ENCODE measurements at regions not wholly inside any gene's neighbourhood (a gene's known extent, or its start where the extent isn't known, plus 50 kb on each side); places are given as distances from the start of the nearest gene placed in this dataset.

DNA sequence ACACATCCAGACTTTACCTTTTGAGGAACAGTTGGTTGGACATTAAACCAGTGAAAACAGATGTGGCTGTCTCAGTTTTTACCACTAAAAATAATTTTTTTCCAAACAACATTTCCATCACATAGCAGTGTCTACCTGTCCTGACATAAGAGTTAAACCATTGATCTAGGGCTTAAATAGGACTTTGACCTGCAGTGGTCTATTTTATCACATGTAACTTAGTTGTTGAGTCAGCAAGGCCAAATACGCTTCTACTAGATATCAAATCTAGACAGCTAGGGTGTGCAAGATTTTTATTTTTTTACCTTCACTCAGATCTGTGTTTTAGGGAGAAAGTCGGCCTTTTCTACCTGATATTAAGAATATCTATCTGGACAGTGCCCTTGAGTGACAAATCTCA, 88.8 kb upstream of the ZFP64 start:
- Mint-ChIP-seq H3K27me3 (ENCODE audit: low read depth) (no peaks in the 10 kb centered on the region), H3K4me3 (no peak overlapping the region), H3K36me3 (no peaks in the 10 kb centered on the region), H3K27ac (no peak overlapping the region), H3K9me3 (no peaks in the 10 kb centered on the region), H3K4me1 (peaks cover 4% of the 10 kb centered on the region; the same call in 1 of the 2 replicates)
- no peak for ATAC-seq
- CTCF ChIA-PET, result no interaction called here
- POLR2A ChIA-PET, result no interaction called here
- DNase-seq (ENCODE audit: low spot score), result no peak
- TF ChIP-seq, protein P1, sequence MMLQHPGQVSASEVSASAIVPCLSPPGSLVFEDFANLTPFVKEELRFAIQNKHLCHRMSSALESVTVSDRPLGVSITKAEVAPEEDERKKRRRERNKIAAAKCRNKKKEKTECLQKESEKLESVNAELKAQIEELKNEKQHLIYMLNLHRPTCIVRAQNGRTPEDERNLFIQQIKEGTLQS (CRISPR knock-in tag; conservative IDR thresholded peaks at IDR 0.05), result no peak

DNA sequence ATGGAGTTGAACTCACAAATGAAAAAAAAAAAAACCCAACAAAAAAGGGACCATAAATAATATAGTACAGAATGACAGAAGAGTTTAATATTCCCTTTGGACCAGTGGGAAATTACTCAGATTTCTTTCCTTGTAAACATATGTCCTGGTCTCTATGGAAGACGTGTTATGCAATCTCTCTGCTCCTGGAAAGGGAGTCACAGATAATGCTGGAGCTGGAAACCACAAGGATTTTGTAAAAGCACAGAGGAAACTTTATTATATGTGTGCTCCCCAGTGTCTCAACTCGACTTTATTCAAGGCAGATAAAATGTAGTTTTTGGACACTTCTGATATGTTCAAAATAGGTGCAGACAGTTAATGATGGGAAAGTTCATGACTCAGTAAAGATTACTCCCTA, 88.1 kb upstream of the ZFP64 start:
- Mint-ChIP-seq H3K4me3 (no peak overlapping the region), H3K27me3 (ENCODE audit: low read depth) (no peaks in the 10 kb centered on the region), H3K27ac (no peak overlapping the region), H3K4me1 (peaks cover 7% of the 10 kb centered on the region; the same call in 1 of the 2 replicates), H3K36me3 (no peaks in the 10 kb centered on the region), H3K9me3 (no peaks in the 10 kb centered on the region)
- POLR2A ChIA-PET, result no interaction called here
- CTCF ChIA-PET, result no interaction called here
- ATAC-seq, result no peak
- no peak for DNase-seq (ENCODE audit: low spot score)
- TF ChIP-seq TEAD4 (CRISPR knock-in tag; IDR thresholded peaks at IDR 0.05), result no peak
- no peak for TF ChIP-seq GRHL2 (CRISPR knock-in tag; IDR thresholded peaks at IDR 0.05; ENCODE audit: insufficient replicate concordance, severe bottlenecking)
- TF ChIP-seq RORB (CRISPR knock-in tag; IDR thresholded peaks at IDR 0.05), result no peak
- no peak for TF ChIP-seq FOXK1 (CRISPR knock-in tag; IDR thresholded peaks at IDR 0.05)
- TF ChIP-seq TP53 (CRISPR knock-in tag; IDR thresholded peaks at IDR 0.05), result no peak
- TF ChIP-seq GABPB1 (CRISPR knock-in tag; IDR thresholded peaks at IDR 0.05), result no peak
- TF ChIP-seq PRRX2 (CRISPR knock-in tag; IDR thresholded peaks at IDR 0.05), result no peak

DNA sequence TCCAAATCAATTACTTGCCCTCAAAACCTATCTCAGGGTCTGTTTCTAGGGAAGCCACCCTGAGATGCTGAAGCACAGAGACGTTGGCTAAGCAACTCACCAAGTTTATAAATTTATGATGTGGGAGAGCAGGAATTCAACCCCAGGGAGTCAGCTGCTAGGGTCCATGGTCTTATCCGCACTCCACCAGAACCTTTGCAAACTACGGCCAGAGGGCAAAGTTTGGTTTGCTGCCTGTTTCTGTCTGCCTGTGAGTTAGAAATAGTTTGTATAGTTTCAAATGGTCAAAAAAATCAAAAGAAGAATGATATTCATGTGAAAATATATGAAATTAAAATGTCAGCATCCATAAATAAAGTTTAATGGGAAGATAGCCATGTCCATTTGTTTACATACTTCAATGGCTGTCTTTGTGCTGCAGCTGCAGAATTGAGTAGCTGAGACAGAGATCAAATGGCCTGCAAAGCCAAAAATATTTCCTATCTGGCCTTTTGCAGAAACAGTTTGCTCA, 83.7 kb upstream of the ZFP64 start:
- Mint-ChIP-seq H3K27me3 (ENCODE audit: low read depth) (no peaks in the 10 kb centered on the region), H3K4me3 (no peak overlapping the region), H3K4me1 (peaks cover 7% of the 10 kb centered on the region; the same call in 1 of the 2 replicates), H3K27ac (no peak overlapping the region), H3K36me3 (no peaks in the 10 kb centered on the region), H3K9me3 (no peaks in the 10 kb centered on the region)
- no peak for DNase-seq (ENCODE audit: low spot score)
- ChIA-PET CTCF (interaction anchor here (1.7 kb wide), 1 partner anchor 38 kb away, joined by 13 read pairs; no protein-coding TSS in a partner anchor), POLR2A (no interaction called here)
- no peak for ATAC-seq
- TF ChIP-seq, protein P2, sequence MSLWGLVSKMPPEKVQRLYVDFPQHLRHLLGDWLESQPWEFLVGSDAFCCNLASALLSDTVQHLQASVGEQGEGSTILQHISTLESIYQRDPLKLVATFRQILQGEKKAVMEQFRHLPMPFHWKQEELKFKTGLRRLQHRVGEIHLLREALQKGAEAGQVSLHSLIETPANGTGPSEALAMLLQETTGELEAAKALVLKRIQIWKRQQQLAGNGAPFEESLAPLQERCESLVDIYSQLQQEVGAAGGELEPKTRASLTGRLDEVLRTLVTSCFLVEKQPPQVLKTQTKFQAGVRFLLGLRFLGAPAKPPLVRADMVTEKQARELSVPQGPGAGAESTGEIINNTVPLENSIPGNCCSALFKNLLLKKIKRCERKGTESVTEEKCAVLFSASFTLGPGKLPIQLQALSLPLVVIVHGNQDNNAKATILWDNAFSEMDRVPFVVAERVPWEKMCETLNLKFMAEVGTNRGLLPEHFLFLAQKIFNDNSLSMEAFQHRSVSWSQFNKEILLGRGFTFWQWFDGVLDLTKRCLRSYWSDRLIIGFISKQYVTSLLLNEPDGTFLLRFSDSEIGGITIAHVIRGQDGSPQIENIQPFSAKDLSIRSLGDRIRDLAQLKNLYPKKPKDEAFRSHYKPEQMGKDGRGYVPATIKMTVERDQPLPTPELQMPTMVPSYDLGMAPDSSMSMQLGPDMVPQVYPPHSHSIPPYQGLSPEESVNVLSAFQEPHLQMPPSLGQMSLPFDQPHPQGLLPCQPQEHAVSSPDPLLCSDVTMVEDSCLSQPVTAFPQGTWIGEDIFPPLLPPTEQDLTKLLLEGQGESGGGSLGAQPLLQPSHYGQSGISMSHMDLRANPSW (CRISPR knock-in tag; conservative IDR thresholded peaks at IDR 0.05; ENCODE audit: low read depth), result no peak
- TF ChIP-seq, protein P3, sequence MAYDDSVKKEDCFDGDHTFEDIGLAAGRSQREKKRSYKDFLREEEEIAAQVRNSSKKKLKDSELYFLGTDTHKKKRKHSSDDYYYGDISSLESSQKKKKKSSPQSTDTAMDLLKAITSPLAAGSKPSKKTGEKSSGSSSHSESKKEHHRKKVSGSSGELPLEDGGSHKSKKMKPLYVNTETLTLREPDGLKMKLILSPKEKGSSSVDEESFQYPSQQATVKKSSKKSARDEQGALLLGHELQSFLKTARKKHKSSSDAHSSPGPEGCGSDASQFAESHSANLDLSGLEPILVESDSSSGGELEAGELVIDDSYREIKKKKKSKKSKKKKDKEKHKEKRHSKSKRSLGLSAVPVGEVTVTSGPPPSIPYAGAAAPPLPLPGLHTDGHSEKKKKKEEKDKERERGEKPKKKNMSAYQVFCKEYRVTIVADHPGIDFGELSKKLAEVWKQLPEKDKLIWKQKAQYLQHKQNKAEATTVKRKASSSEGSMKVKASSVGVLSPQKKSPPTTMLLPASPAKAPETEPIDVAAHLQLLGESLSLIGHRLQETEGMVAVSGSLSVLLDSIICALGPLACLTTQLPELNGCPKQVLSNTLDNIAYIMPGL (CRISPR knock-in tag; IDR thresholded peaks at IDR 0.05), result no peak
- TF ChIP-seq, protein P4, sequence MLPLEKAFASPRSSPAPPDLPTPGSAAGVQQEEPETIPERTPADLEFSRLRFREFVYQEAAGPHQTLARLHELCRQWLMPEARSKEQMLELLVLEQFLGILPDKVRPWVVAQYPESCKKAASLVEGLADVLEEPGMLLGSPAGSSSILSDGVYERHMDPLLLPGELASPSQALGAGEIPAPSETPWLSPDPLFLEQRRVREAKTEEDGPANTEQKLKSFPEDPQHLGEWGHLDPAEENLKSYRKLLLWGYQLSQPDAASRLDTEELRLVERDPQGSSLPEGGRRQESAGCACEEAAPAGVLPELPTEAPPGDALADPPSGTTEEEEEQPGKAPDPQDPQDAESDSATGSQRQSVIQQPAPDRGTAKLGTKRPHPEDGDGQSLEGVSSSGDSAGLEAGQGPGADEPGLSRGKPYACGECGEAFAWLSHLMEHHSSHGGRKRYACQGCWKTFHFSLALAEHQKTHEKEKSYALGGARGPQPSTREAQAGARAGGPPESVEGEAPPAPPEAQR (CRISPR knock-in tag; IDR thresholded peaks at IDR 0.05), result no peak
- TF ChIP-seq TEAD1 (CRISPR knock-in tag; IDR thresholded peaks at IDR 0.05) (no peak), ZBTB21 (CRISPR knock-in tag; IDR thresholded peaks at IDR 0.05; ENCODE audit: borderline replicate concordance) (no peak), GABPB1 (CRISPR knock-in tag; IDR thresholded peaks at IDR 0.05) (no peak), ZNF416 (CRISPR knock-in tag; IDR thresholded peaks at IDR 0.05) (no peak), TEAD4 (CRISPR knock-in tag; IDR thresholded peaks at IDR 0.05) (no peak), ZNF423 (CRISPR knock-in tag; IDR thresholded peaks at IDR 0.05) (no peak), IRF2 (CRISPR knock-in tag; IDR thresholded peaks at IDR 0.05; ENCODE audit: borderline replicate concordance, low read depth) (no peak), JAZF1 (CRISPR knock-in tag; IDR thresholded peaks at IDR 0.05) (no peak), NR3C1 (CRISPR knock-in tag; conservative IDR thresholded peaks at IDR 0.05; ENCODE audit: low read depth) (no peak)
- TF ChIP-seq, protein P5, sequence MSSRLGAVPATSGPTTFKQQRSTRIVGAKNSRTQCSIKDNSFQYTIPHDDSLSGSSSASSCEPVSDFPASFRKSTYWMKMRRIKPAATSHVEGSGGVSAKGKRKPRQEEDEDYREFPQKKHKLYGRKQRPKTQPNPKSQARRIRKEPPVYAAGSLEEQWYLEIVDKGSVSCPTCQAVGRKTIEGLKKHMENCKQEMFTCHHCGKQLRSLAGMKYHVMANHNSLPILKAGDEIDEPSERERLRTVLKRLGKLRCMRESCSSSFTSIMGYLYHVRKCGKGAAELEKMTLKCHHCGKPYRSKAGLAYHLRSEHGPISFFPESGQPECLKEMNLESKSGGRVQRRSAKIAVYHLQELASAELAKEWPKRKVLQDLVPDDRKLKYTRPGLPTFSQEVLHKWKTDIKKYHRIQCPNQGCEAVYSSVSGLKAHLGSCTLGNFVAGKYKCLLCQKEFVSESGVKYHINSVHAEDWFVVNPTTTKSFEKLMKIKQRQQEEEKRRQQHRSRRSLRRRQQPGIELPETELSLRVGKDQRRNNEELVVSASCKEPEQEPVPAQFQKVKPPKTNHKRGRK (CRISPR knock-in tag; IDR thresholded peaks at IDR 0.05; ENCODE audit: borderline replicate concordance), result no peak
- TF ChIP-seq, protein P6, sequence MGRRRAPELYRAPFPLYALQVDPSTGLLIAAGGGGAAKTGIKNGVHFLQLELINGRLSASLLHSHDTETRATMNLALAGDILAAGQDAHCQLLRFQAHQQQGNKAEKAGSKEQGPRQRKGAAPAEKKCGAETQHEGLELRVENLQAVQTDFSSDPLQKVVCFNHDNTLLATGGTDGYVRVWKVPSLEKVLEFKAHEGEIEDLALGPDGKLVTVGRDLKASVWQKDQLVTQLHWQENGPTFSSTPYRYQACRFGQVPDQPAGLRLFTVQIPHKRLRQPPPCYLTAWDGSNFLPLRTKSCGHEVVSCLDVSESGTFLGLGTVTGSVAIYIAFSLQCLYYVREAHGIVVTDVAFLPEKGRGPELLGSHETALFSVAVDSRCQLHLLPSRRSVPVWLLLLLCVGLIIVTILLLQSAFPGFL (CRISPR knock-in tag; IDR thresholded peaks at IDR 0.05; ENCODE audit: borderline replicate concordance), result no peak
- TF ChIP-seq, protein P7, sequence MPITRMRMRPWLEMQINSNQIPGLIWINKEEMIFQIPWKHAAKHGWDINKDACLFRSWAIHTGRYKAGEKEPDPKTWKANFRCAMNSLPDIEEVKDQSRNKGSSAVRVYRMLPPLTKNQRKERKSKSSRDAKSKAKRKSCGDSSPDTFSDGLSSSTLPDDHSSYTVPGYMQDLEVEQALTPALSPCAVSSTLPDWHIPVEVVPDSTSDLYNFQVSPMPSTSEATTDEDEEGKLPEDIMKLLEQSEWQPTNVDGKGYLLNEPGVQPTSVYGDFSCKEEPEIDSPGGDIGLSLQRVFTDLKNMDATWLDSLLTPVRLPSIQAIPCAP (CRISPR knock-in tag; IDR thresholded peaks at IDR 0.05), result no peak

Data from WTC11 (cell line).